HG03159 (cell line): ENCODE measurements at regions not wholly inside any gene's neighbourhood (a gene's known extent, or its start where the extent isn't known, plus 50 kb on each side); places are given as distances from the start of the nearest gene placed in this dataset.
A peak's percentile ranks its signal among the peaks of the same experiment; 100 is the strongest.
"Not testable (repeated sequence)": the region's sequence is repeated elsewhere in the genome, so short reads cannot be mapped to it uniquely, and the experiment has no call there.

ENCODE experiments used
- ATAC-seq: cut with Tn5 transposase; IDR thresholded peaks from one replicate; pipeline ENCODE4 v1.9.1; 2021; ENCODE audit warnings: mild to moderate bottlenecking, moderate library complexity; ENCODE audit not compliant: unreplicated experiment

DNA sequence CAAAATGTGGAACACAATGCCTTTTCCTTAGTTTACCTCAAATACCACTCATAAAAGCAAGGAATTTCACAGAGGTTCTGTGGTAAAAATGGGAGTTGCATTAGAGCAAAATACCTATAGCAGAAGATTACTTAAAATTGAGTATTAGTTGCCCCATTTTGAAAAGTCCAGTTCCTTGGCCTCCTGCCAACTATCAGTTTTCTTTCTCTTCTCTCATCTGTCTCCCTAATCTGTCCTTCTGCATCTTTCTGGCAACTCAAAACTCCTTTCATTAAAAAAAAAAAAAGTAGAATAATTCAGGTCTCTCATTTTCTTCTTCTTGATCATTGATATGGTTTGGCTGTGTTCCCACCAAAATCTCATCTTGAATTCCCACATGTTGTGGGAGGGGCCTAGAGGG lies 127.3 kb downstream of the ATP23 start:
- no peak for ATAC-seq

DNA sequence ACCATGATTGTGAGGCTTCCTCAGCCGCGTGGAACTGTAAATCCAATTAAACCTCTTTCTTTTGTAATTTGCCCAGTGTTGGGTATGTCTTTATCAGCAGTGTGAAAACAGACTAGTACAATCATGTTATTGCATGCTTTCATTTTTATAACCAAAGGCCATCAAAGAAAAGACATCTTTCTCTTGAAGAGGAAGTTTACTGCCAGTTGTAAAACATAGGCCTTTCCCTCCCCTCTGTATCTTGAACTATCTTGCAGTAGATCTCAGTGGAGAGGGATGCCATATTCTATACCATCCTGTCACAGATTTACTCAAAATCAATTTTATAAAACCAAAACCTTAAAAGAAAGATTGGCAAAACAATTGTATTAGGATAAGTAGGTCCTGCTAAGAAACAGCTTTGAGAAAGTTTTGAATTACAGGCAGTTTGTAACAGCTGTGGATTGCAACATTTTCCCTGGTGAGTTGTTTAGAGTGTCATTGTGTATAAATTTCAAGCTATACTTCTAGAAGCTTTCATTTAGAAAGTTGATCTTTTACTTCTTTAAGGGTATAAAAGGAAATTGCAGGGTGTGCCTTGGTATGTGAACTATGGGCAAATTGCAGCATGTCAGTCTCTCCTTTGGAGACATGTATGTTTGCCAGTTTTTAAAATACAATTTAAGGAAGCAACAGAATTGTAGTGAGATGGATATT lies 128.0 kb downstream of the ATP23 start:
- no peak for ATAC-seq

DNA sequence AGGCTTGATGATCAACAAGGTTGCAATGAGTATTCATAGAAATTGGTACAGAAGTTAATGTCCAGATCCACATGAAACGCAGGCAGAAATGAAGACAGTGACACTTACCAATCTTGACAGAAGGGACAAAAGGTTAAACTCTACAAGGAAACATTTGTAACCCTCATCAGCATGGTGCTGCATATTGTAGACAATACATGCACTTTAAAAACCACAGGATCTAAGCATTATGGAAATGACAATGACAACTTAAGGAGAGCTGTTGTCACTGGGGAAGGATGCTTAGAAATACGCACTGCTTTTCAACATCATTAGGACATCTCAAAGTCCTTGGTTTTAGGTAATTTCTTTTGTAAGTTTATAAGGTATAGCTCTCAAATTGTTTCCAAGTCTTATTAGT lies 130.6 kb downstream of the ATP23 start:
- ATAC-seq: no peak

DNA sequence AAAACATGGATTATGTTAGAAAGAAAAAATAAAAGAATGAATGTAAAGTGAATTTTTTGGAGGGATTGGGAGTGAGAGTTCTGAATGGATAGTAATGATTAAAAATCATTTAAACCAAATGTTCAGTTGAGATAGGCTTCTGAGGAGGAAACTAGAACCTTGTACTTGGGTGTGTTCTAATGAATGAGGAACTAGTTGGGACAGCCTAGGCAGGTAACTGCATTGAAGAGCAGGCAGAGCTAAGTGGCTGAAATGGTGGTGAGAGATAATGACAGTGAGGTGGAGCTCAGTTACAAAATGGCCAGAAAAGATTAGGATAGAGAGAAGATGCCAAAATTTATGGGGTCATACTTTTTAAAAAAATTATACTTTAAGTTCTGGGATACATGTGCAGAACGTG lies 132.9 kb downstream of the ATP23 start:
- ATAC-seq: no peak

DNA sequence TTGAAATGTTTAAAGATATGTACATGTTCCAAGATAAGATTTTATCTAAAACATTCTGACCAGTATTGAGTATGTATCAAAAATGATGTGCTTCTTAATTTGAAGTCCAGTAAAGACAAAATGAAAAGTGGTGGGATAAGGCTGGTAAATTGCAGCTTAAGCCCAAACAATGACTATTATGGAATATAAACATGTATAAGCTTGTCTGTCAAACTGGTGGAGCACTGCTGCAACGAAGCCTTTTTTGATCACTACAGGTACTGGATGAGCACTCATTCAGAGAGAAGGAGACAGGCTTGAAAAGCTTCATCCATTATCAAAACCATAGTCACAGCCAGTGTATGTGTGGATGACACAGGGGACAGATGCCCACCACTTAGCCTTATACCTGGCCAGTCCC lies 138.4 kb downstream of the ATP23 start:
- no peak for ATAC-seq

DNA sequence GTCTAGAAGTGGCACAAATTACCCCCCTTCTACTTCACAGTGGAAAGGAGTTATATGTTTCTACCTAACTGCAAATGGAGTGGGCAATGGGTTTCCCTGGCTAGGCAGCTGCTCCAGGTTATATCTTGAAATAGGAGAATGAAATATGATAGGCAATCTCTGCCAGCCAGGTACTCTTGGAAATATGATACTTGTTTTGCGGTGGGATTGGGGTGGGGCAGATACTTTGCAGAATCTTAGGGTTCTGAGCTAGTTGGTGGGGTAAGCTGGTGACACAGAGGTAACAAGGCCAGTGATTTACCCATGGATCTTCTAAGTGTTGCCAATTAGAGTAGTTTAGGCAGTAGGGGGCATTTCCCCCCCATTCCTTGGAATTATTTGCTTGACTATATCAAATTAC lies 140.1 kb downstream of the ATP23 start:
- no peak for ATAC-seq

DNA sequence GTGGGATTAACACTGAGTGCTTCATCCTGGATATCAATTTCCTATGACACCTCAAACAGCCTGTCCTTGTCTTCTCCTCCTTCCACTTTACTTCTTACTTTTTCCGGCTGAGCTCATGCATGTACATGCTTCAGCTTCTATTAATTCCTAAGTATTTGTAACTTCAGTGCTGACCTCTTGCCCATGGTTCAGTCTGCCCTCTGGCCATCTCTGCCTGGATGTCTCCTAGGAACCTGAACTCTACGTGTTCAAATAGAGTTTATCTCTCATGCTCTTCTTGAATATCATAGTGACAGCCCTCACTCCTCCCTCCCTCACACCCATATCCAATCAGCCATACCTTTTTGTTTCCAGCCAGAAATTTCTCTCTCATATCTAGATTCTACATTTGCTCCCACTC lies 141.6 kb downstream of the ATP23 start:
- ATAC-seq: no peak

DNA sequence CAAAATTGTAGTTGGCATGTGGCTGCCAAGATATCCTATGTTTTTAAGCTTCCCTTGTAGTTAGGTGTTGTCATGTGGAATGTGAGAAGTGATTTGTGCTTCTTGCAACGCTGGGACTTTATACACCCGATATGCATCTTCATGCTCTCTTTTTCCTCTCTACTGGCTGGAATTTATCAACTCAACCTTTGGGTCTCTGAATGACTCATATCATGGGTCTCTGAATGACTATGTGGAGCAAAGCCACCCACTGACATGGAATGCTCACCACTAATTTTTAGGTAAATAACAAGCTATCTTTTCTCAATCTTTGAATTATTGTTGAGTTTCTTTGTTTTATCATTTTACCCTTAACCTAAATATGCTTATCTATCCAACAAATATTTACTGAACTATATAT lies 144.6 kb downstream of the ATP23 start:
- no peak for ATAC-seq

DNA sequence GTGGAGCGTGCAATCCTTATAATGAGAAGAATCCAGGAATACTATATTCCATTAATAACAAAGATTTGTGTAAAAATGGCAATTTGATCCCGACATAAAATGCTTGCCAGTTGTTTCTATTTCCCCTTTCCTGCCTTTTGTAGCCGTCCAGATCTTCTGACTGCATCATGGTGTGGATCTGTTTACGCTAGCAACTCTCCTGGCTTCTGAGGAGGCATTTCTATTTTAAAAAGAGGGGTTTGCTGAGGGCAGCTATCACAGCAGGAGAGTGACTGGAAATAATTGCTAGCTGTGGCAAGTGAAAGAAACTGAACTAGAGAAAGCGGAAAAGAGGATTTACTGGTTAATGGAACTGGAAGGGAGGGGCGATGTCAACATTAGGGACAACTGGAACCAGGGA lies 145.6 kb downstream of the ATP23 start:
- ATAC-seq: no peak

DNA sequence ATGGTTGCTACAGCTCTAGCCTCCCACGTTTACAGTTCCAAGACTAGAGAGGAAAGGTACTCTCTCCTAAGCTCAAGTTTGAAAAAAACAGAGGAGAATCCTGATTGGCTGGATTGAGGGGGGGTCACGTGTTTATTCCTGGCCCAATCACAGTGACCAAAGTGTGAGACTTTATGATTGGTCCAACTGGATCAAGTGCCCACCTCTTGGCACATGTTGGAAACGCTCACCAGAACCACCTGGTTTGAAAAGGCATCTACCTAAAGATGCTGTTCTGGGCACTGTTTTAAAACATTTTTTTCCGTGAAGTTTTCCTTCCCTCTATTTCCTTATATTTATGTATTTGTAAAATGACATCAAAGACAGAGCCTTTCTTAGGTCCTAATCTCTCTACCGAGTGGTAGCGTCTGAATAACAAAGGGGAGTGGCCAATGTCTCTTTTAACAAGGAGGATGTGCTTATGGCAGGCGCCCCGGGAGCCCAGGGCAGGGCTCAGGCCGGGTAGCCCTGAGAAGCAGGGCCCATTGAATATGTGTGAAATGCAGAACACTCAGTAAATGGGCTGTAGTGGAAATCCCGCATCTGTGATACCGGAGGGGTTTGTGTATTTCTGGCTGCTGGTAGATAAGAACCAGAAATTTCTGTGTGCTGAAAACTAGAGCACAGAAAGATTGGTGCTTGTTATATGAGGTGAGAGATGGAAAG lies 146.2 kb downstream of the ATP23 start:
- ATAC-seq: no peak

DNA sequence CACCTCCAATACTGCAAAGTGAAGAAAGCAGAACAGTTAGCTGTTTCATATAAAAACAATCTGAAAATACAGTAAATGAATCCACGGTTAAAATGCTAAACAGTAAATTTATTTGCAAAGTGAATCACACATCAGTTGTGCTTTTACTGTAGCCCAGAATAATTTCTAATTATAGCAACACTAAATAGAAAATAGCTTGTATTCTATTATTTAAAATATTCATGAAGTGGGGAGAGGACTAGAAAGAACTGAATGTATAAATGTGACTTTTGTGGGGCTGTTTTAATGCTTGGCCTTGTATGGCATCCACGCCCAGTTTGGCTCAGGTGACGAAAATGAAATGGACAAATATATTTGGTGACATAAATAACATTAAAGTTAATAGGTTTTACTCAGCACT lies 148.2 kb downstream of the ATP23 start:
- no peak for ATAC-seq

DNA sequence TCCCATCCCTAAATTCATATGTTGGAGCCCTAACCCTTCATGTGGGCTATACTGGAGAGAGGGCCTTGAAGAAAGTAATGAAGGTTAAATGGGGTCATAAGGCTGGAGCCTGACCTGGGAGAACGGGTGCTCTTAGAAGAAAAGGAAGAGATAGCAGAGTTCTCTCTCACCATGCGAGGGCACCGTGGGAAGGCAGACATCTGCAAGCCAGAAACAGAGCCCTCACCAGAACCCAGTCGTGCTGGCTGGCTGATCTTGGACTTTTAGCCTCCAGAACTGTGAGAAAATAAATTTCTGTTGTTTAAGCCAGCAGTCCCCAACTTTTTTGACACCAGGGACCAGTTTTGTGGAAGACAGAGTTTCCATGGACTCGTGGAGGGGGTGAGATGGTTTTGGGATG lies 149.3 kb downstream of the ATP23 start:
- no peak for ATAC-seq

DNA sequence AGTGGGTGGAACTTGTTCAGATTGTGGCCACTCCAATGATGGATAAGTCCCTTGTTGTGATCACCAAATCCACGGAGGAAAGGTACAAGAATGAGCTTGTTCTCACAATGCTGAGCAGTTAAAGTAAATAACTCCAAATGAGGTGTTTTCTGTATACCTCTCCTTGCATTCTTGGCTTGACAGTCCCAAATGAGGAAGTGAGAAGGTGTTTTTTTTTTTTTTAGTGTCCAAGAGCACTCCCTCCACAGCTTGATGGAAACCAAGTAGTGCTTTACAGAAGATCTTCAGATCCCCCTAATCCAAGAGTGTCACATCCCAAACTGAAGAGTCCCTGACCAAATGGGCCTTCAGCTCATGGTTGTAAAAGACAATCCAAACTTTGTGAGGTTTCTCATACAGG lies 153.6 kb downstream of the ATP23 start:
- ATAC-seq: peak; percentile 60

DNA sequence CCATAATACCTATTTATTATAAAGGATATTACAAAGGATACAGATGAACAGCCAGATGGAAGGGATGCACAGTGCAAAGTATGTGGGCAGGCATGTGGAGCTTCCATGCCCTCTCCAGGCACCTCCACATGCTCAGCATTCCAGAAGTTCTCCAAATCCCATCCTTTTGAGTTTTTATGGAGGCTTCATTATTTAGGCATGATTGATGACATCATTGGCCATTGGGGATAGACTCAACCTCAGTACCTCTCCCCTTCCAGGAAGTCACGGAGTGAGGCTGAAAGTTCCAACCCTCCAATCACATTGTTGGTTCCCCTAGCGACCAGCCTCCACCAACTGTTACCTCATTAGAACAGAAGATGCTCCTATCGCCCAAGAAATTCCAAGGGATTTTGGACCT lies 156.4 kb downstream of the ATP23 start:
- no peak for ATAC-seq

DNA sequence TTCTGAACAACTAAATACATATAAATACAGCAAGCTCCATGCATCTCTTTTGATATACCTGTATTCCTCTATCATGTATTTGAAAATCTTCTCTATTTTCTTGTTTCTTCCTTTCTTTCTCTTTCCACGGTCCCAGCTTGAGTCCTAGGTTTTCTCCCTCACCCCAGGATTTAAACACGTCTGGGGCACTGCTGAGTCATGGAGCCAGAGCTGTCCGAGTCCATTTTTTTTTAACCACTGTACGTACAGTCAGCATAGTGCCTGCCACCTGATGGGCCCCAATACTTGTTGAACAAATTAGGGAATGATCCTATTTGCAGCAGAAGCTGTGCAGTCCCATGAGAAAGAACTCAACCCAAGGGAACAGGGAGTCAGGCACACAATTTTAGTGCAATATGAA lies 158.1 kb downstream of the ATP23 start:
- no peak for ATAC-seq

DNA sequence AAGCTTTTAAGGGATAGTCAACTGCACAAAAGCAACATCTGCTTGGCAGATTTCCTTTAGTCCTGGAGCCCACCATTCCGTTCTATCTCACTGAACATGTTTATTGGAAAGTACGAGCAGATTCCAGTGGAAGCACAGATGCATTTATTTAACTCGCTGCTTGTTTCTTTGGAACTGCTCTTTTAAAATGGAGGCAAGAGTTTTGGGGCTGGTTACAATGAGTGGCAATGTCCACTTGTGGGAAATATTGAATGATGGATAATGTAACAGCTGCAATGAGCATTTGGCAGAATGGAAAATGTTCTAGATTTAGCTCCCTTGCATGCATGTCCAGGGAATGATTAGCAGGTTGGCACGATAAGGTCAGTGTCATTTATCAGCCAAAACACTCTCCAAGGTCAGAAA lies 163.0 kb downstream of the ATP23 start:
- no peak for ATAC-seq

DNA sequence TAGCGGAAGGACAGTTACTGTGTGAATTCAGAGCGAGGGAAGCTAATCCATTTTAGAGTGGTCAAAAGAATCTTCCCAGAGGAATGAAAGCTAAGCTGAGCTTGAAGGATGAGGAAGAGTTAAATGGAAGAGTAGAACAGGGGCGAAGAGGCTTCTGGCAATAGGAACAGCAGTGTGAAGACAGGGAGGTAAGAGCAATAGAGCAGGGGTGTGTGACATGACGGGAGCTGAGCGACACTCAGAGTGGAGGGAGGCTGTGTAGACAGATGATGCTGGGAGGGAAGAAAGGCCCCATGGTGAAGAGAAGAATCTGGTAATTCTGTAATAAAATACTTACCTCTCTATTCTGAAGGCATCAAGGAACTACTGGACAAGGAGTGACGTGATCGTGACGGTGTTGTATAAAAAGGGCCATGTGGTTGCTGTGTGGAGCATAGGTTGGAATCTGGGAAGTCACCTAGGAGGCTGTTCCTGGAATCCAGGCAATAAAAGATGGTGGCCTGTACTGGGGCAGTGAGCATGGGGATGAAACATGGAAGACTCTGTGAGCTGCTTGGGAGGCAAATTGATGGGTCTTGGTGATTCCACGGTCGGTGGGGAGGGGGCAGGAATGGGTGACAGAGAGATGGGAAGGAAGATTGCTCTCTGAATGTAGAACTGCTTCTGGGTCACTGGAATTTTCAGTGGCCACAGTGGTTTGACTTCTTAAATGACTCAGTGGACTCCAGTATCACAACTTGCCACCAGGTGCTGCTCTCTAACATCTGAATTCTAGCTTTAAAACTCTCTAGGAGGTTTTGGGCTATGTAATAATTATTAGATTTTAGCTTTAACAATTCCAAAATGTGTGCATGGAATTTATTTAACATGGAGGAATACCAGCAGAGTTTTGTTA lies 164.1 kb downstream of the ATP23 start:
- no peak for ATAC-seq

DNA sequence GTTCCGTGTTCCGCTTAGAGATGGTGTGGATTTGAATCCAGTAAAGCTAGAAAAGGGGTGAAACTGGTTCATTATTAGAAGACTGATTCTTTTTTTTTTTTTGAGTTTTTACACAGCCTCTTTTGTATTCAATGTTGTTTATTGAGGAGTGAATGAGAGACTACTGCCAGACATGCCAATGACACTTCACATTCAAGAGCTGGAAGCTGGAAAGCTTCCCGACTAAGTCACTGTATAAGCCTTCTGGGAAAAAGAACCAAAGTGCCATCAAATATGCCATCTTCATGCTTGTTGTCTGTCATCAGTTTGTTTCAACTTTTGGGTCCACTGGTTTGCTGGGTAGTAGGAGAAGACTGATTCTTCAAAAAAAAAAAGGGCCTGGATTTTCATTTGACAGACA lies 164.8 kb downstream of the ATP23 start:
- no peak for ATAC-seq

DNA sequence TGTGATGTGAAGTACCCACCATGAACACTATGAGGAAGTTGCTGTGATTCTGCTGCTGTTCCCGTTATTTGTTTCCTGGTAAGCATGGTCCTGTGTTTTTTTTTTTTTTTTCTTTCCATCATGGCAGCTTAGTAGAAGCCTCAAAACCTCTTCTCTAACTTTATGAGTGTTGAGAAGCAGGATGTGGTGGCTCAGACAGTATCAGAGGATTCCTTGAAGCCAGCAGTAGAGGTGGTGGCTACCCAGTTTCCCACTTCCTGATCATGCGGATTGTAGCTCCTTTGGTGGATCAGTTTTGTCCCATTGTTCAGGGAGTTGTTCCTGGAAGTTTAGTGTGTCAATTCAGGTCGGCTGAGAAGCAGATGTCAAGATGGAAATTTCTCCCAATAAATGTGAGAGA lies 175.8 kb downstream of the ATP23 start:
- ATAC-seq: no peak

DNA sequence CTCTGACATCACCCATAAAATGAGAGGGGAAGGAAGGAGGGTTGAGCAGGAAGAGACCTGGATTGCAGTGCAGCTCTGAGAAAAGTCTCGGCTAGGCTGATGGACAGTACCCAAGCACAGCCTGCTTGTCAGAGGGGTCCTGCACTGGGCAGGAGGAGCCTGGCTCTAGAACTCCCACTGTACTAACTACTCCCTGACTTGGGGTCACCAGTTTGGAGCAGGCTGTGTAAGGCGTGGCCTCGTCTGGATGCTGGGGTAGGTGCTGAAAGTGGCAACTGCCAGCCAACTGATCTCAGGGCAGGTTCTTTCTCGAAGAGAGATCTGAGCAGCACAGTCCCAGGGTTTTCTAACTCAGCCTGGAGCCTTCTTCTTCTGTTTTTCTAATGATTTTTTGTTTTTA lies 176.3 kb downstream of the ATP23 start:
- no peak for ATAC-seq

DNA sequence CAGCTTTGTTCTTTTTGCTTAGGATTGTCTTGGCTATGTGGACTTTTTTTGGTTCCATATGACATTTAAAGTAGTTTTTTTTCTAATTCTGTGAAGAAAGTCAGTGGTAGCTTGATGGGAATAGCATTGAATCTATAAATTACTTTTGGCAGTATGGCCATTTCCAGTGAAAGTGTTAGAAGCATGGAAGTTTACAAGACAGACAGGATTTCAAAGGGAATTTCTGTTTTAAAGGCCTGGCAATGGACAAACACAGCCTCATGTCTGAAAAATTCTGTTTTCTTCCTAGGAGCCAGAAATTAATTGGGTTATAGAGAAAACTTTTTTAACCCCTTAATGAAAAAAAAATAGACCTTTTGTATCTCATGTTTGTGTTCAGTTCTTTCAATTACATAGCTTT lies 184.4 kb downstream of the ATP23 start:
- ATAC-seq: not testable (repeated sequence)
